Fibroblast of villous mesenchyme (primary cell): ENCODE measurements at regions not wholly inside any gene's neighbourhood (a gene's known extent, or its start where the extent isn't known, plus 50 kb on each side); places are given as distances from the start of the nearest gene placed in this dataset.

Source experiments
- DNase-seq: peaks from one replicate; pipeline ENCODE4 v3.0.0-alpha.2; 2010; ENCODE audit warnings: low read depth
- H3K4me3 ChIP-seq: 2 replicates; pipeline ENCODE4 v1.5.1; 2011; ENCODE audit warnings: low read depth, mild to moderate bottlenecking, low read length
- CTCF ChIP-seq: IDR thresholded peaks from 2 replicates; pipeline ENCODE4 v1.5.1; 2012; ENCODE audit warnings: low read depth, mild to moderate bottlenecking, low read length; ENCODE audit not compliant: insufficient read depth

- DNase-seq = no peak
- no peak for TF ChIP-seq CTCF
- H3K4me3 ChIP-seq = no peak overlapping the region
Observed at GRCh38 chr1:80639777-80640533, 1160.8 kb upstream of the ADGRL2 start.

- DNase-seq = no peak
- H3K4me3 ChIP-seq = no peak overlapping the region
- no peak for TF ChIP-seq CTCF
Observed at GRCh38 chr1:80633947-80634706, 1166.6 kb upstream of the ADGRL2 start.

GRCh38 chr1:80632284-80632683 is 1168.5 kb upstream of the ADGRL2 start:
- no peak overlapping the region for H3K4me3 ChIP-seq
- no peak for DNase-seq
- TF ChIP-seq CTCF = no peak

DNA sequence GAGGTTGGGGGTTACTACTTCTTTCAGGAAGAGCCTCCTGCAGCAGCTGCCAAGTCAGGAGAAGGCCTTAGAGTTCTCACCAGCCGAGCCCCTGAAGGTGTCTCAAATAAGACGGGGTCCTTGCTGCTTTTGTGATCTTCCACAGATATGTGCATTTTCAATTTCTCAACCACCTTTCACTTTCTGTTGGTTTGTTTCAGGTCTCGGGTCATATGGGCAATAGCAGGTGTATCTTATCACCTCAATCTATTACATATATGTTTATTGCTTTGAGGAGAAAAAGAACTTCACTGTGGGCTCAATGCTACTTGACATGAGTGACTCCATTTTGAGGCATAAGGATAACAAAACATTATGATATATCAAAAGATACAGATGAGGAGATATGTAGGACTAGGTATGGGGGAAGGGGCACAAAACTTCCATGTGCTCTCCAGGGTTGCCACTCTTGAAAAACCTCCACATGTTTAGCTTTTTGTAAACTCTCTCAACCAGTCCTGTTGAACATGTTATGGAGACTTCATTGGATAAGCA is 1171.4 kb upstream of the ADGRL2 start:
- no peak overlapping the region for H3K4me3 ChIP-seq
- no peak for DNase-seq
- TF ChIP-seq CTCF = no peak

DNA sequence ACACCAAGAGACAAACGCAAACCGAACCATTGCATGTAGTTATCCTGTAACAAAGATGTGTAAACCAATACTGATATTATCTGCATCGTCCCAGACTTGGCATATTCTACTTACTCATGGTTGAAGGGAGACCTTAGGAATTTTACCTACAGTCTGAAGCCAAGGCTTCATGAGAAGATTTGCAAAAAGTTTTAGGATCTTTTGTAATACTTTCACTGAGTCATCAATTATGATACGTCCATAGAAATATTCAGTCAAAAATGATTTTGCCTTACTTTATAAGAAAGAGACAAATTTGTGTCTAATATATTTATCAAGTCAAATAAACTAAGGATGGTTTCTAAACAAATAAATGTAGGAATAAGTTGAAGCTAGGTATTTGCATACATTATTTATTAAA is 1176.1 kb upstream of the ADGRL2 start:
- DNase-seq = no peak
- no peak overlapping the region for H3K4me3 ChIP-seq
- no peak for TF ChIP-seq CTCF

DNA sequence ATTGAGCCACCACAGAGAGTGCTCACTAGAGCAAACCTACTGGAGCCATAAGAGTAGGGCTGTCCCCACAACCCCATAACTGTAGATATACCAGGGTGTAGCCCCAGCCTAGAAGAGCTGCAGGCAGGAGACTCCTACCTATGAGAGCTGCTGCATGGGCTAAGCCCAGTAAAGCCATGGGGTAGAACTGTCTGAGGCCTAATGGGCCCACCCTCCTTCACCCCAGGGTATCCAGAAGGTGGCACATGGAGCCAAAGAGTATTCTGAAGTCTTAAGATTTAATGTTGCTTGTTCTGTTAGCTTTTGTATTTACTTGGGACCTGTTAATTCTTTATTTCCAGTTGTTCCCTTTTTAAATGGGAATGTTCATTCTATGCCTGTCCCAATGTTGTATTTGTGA is 1193.7 kb upstream of the ADGRL2 start:
- no peak overlapping the region for H3K4me3 ChIP-seq
- no peak for TF ChIP-seq CTCF
- no peak for DNase-seq
